Activated CD8-positive, alpha-beta T cell treated with anti-CD3 and anti-CD28 coated beads for 36 hours (primary cell): ENCODE measurements at regions not wholly inside any gene's neighbourhood (a gene's known extent, or its start where the extent isn't known, plus 50 kb on each side); places are given as distances from the start of the nearest gene placed in this dataset.
"Not testable (repeated sequence)": the region's sequence is repeated elsewhere in the genome, so short reads cannot be mapped to it uniquely, and the experiment has no call there.

Experiments
- ATAC-seq: fragments of 200-7000 bp; cut with Tn5 transposase; one replicate; pipeline ENCODE4 v1.10.0; 2021; ENCODE audit warnings: mild to moderate bottlenecking, moderate library complexity
- CTCF ChIA-PET: fragments of 350-600 bp; sonication (Branson Sonifier 250); formaldehyde crosslinking; loops from one replicate; lab custom pipeline; 2021; ENCODE audit warnings: antibody characterized with exemption; lab: Charles Lee
- POLR2A ChIA-PET: fragments of 350-600 bp; sonication (Branson Sonifier 250); formaldehyde crosslinking; loops from one replicate; lab custom pipeline; 2021; ENCODE audit warnings: antibody characterized with exemption; lab: Charles Lee
- DNase-seq: peaks from one replicate; pipeline ENCODE4 v3.0.0-alpha.2; 2020
- H3K27ac Mint-ChIP-seq: one replicate; pipeline ENCODE4 v1.8.0; 2021; ENCODE audit warnings: mild to moderate bottlenecking, mixed read lengths
- H3K27me3 Mint-ChIP-seq: one replicate; pipeline ENCODE4 v1.8.0; 2021; ENCODE audit warnings: mixed read lengths
- H3K36me3 Mint-ChIP-seq: one replicate; pipeline ENCODE4 v1.8.0; 2021; ENCODE audit warnings: low read depth, mixed read lengths
- H3K4me1 Mint-ChIP-seq: one replicate; pipeline ENCODE4 v1.8.0; 2021; ENCODE audit warnings: low read depth, mixed read lengths
- H3K4me3 Mint-ChIP-seq: one replicate; pipeline ENCODE4 v1.8.0; 2021; ENCODE audit warnings: mild to moderate bottlenecking, moderate library complexity, mixed read lengths
- H3K9me3 Mint-ChIP-seq: one replicate; pipeline ENCODE4 v1.8.0; 2021; ENCODE audit warnings: mixed read lengths
- intact Hi-C: fragments of 100-400 bp; cut with micrococcal nuclease; formaldehyde crosslinking; loops from one replicate; pipeline ENCODE4 v1.10.0; 2022
- TF ChIP-seq, protein P1 (sequence below): fragments of 200-600 bp; IDR thresholded peaks from one replicate; pipeline ENCODE4 v1.8.0; 2022; ENCODE audit warnings: antibody characterized with exemption, mild to moderate bottlenecking

DNA sequence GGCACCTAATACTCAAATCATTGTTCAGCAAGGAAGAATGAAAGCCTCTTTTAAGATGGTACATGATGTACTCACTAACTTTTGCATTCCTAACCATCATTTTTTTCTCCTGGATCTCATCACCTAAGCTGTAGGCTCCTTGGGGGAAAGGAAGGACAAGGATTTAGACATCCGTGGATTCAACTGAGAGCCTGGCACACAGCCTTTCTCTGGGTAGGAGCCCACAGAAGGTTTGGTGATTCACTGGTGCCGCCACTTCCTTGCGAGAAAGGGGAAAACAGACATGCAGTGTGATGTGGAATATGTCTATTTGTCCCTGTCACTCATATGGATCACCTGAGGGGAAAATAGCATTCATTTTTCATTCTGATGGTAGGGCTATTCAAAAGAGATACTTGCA is 147.3 kb downstream of the PCDH7 start:
- Mint-ChIP-seq H3K4me1 (no peaks in the 10 kb centered on the region), H3K9me3 (peaks cover 2% of the 10 kb centered on the region), H3K27ac (no peak overlapping the region), H3K27me3 (no peaks in the 10 kb centered on the region), H3K4me3 (no peak overlapping the region), H3K36me3 (no peaks in the 10 kb centered on the region)
- ChIA-PET CTCF (no interaction called here), POLR2A (no interaction called here)
- intact Hi-C loops = no loop called here
- TF ChIP-seq, protein P1, sequence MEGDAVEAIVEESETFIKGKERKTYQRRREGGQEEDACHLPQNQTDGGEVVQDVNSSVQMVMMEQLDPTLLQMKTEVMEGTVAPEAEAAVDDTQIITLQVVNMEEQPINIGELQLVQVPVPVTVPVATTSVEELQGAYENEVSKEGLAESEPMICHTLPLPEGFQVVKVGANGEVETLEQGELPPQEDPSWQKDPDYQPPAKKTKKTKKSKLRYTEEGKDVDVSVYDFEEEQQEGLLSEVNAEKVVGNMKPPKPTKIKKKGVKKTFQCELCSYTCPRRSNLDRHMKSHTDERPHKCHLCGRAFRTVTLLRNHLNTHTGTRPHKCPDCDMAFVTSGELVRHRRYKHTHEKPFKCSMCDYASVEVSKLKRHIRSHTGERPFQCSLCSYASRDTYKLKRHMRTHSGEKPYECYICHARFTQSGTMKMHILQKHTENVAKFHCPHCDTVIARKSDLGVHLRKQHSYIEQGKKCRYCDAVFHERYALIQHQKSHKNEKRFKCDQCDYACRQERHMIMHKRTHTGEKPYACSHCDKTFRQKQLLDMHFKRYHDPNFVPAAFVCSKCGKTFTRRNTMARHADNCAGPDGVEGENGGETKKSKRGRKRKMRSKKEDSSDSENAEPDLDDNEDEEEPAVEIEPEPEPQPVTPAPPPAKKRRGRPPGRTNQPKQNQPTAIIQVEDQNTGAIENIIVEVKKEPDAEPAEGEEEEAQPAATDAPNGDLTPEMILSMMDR = no peak
- DNase-seq (no peak), ATAC-seq (no peak)

DNA sequence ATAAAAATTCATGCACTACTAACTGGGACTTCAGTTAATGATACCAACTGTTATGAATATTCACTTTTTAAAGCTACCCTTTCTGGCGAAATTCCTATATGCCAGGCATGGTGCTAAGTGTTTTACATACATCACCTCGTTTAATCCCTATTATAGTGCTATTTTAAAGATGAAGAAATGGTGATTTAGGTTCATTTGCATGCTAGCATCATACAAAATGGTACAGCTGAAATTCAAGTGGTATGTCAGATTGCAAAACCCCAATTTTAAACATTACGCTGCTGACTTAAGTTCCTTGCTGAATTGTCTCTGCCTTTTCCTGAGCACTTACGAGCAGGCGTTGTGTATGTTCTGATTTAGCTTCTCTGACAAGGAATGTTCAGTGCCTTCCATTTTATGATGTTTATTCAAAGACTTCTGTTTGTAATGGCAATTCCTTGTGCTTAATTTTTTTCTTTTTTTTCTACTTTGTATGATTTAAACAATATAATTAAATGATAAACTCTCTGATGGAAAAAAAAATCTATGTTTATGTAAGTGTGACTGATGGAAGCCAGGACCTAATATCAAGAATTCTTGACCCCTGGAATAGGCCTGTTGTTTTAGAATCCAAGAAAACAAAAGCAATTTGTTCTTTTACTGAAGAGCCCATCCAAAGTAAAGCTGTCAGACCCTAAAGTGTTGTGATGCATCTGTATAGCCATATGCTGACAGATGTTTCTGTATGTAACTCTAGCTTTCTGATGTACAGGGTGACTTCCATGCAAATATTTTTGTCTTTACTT is 148.1 kb downstream of the PCDH7 start:
- ChIA-PET POLR2A (no interaction called here), CTCF (no interaction called here)
- DNase-seq (no peak), ATAC-seq (no peak)
- Mint-ChIP-seq H3K27ac (no peak overlapping the region), H3K27me3 (no peaks in the 10 kb centered on the region), H3K36me3 (no peaks in the 10 kb centered on the region), H3K9me3 (peaks cover 2% of the 10 kb centered on the region), H3K4me1 (no peaks in the 10 kb centered on the region), H3K4me3 (no peak overlapping the region)
- TF ChIP-seq, protein P1 = no peak
- intact Hi-C loops = no loop called here

DNA sequence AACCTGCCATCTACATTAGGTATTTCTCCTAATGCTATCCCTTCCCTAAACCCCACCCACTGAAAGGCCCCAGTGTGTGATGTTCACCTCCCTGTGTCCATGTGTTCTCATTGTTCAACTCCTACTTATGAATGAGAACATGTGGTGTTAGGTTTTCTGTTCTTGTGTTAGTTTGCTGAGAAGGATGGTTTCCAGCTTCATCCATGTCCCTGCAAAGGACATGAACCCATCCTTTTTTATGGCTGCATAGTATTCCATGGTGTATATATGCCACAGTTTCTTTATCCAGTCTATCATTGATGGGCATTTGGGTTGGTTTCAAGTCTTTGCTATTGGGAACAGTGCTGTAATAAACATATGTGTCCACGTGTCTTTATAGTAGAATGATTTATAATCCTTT is 149.2 kb downstream of the PCDH7 start:
- CTCF ChIA-PET, H3K27ac Mint-ChIP-seq, ATAC-seq, H3K36me3 Mint-ChIP-seq, DNase-seq, H3K4me3 Mint-ChIP-seq, POLR2A ChIA-PET, H3K27me3 Mint-ChIP-seq, intact Hi-C loops, H3K4me1 Mint-ChIP-seq, H3K9me3 Mint-ChIP-seq: not testable (repeated sequence)

DNA sequence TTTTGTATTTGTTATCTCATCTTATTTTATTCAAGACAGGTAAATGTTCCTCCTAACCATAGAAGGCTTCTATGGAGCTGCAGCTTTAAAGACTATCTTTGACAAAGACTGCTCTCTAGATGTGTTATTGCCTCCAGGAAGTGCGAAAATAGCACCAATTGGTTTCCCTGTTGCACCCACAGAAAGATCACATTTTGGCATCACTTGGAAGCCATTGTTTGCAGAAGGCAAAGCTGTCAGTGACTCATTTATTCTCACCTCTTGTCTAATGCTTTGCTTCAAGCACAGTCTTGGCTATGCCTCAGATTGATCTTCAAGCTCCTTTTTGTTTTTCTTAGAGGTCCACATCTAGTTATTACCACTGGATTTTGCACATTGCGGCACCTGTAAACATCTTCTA is 150.3 kb downstream of the PCDH7 start:
- H3K27me3 Mint-ChIP-seq = no peaks in the 10 kb centered on the region
- TF ChIP-seq, protein P1 = no peak

DNA sequence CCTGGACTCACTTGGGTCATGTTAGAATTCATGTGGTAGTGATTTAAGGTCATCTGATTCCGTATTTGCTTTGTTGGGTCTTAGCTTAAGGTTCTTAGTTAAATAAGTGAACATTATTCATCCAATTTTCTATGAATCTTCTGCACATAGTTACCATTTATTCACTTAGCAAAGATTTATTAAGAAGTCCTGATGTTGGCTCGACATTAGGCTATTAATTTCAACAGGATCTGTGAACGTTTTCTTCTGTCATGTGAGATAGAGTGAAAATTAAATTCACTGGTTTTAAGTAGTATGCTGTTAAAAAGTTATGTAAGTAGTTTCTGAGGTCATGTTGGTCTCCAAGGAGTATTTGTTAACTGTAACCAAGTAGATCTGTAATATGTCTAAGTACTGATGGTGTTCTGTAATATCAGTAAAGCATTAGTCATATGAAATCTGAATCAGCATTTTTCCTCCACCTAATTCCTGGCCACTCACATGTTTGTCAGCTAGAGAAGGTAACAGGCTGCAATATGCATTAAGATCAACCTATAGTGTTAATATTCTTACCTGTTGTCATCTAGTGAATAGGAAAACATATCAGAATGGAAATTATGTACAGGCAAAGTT is 155.6 kb downstream of the PCDH7 start:
- H3K9me3 Mint-ChIP-seq = peaks cover 9% of the 10 kb centered on the region
- no peak overlapping the region for H3K27ac Mint-ChIP-seq
- intact Hi-C loops = no loop called here
- CTCF ChIA-PET = no interaction called here
- DNase-seq (no peak), ATAC-seq (no peak)
- TF ChIP-seq, protein P1 = no peak
- no peaks in the 10 kb centered on the region for H3K36me3 Mint-ChIP-seq
- no peaks in the 10 kb centered on the region for H3K4me1 Mint-ChIP-seq
- no peaks in the 10 kb centered on the region for H3K27me3 Mint-ChIP-seq
- POLR2A ChIA-PET = no interaction called here
- no peak overlapping the region for H3K4me3 Mint-ChIP-seq

More for the DNA sequence above, 150.3 kb downstream of the PCDH7 start:
- H3K4me3 Mint-ChIP-seq = no peak overlapping the region
- H3K27ac Mint-ChIP-seq = no peak overlapping the region
- intact Hi-C loops = no loop called here
- H3K36me3 Mint-ChIP-seq = no peaks in the 10 kb centered on the region
- no peaks in the 10 kb centered on the region for H3K4me1 Mint-ChIP-seq
- POLR2A ChIA-PET = no interaction called here
- ATAC-seq (no peak), DNase-seq (no peak)
- CTCF ChIA-PET = no interaction called here
- H3K9me3 Mint-ChIP-seq = peaks cover 2% of the 10 kb centered on the region
